Aorta (tissue), 5 donors: ENCODE measurements at regions not wholly inside any gene's neighbourhood (a gene's known extent, or its start where the extent isn't known, plus 50 kb on each side); places are given as distances from the start of the nearest gene placed in this dataset.

Experiments
- ATAC-seq: fragments of 200-7000 bp; cut with Tn5 transposase; one replicate; pipeline ENCODE4 v1.9.1; 2022; ENCODE audit warnings: moderate library complexity; ENCODE audit not compliant: low FRiP score
- DNase-seq, 2 donors: peaks; one replicate each; pipeline ENCODE4 v3.0.0-alpha.2; 2020
- H3K27ac ChIP-seq, 2 donors: one replicate each; pipeline ENCODE4 v1.5.1; 2013; ENCODE audit warnings: low read length in 2 of 2, mild to moderate bottlenecking in 2 of 2, moderate library complexity in 2 of 2, control low read depth in 1 of 2, inconsistent platforms in 1 of 2, low read depth in 1 of 2
- H3K27me3 ChIP-seq, 2 donors: one replicate each; pipeline ENCODE4 v1.6.1; 2013; ENCODE audit warnings: control low read depth in 1 of 2, low read length in 1 of 2, mild to moderate bottlenecking in 1 of 2, moderate library complexity in 1 of 2; ENCODE audit not compliant: insufficient read depth in 2 of 2, control insufficient read depth in 1 of 2
- H3K36me3 ChIP-seq, 2 donors: one replicate each; pipeline ENCODE4 v1.6.1; 2013; ENCODE audit warnings: control low read depth in 1 of 2, low read length in 1 of 2, mild to moderate bottlenecking in 1 of 2; ENCODE audit not compliant: insufficient read depth in 2 of 2, control insufficient read depth in 1 of 2
- H3K4me1 ChIP-seq, 2 donors: one replicate each; pipeline ENCODE4 v1.6.1; 2013; ENCODE audit warnings: low read length in 2 of 2, control low read depth in 1 of 2, mild to moderate bottlenecking in 1 of 2, moderate library complexity in 1 of 2; ENCODE audit not compliant: insufficient read depth in 2 of 2, control insufficient read depth in 1 of 2
- H3K4me3 ChIP-seq, 2 donors: one replicate each; pipeline ENCODE4 v1.5.1; 2013; ENCODE audit warnings: low read length in 2 of 2, control low read depth in 1 of 2, mild to moderate bottlenecking in 1 of 2
- H3K9me3 ChIP-seq: one replicate; pipeline ENCODE4 v1.6.1; 2013; ENCODE audit warnings: mild to moderate bottlenecking, low read length; ENCODE audit not compliant: control insufficient read depth
- WGBS, 2 donors: extraction: QIAGEN DNeasy Blood & Tissue Kit; methylation state at CpG; one replicate each; pipeline ENCODE4 v1.1.7; 2013; 5-methylcytosine and 5-hydroxymethylcytosine counted together
- intact Hi-C, 2 donors: fragments of 100-400 bp; cut with DNase I; formaldehyde crosslinking; loops; one replicate each; pipeline versions ENCODE4 v1.14.2 to v1.15.0; 2022
- donor health status: healthy with polysubstance abuse.
- donor health status: Bipolar disorder and iron deficiency.
- donor health status: DM: no; HTN: no; CAD: no.
- donor health status: DM: no; HTN: no; CAD: no.
- donor health status: DM: yes; HTN: yes; CAD: no.

DNA sequence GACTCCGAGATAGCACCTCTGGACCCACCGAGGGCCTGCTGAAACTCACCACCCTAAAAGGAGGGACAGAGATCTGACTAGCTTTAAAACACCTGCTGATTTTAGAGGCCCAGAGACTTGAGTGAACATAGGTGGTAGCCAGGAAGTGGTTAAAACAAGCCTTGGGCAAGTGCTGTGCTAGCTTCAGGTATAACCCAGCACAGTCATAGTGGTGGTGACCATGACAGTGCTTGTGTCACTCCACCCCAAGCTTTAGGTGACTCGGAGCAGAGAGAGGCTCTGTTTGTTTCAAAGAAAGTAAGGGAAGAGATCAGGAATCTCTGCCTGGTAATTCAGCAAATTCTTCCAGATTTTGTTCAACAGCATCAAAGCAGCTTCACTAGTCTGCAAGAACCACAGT lies 641.1 kb upstream of the BCHE start:
- no peaks in the 10 kb centered on the region for H3K27me3 ChIP-seq
- DNase-seq: no peak

DNA sequence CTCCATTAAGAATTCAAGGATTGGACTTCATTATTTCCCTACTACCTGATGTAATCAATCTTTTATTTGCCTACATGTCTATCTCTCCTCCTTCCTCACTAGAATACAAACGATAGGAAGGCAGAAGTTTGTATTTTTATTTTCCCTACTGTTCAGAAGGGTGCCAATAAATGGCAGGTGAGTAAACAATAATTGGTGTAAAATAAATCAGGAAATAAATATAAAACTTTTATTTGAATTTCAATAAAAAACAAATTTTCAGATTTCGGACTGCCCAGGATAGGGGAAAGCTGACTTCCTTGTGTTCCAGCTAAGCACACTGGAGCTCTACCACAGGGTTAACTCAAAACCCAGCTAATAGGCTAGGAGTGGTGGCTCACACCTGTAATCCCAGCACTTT lies 636.3 kb upstream of the BCHE start:
- intact Hi-C loops: no loop called here
- 71 to 81% methylated on average over 2 of the region's 2 CpGs for WGBS, 2 donors
- no peak for ATAC-seq

More for the DNA sequence above, 641.1 kb upstream of the BCHE start:
- Histone ChIP-seq H3K36me3 (no peaks in the 10 kb centered on the region), H3K27ac (no peak overlapping the region), H3K4me3 (no peak overlapping the region), H3K4me1 (no peaks in the 10 kb centered on the region), H3K9me3 (no peaks in the 10 kb centered on the region)
- 78 to 92% methylated on average over 3 of the region's 3 CpGs for WGBS, 2 donors
- no peak for ATAC-seq
- intact Hi-C loops: no loop called here

DNA sequence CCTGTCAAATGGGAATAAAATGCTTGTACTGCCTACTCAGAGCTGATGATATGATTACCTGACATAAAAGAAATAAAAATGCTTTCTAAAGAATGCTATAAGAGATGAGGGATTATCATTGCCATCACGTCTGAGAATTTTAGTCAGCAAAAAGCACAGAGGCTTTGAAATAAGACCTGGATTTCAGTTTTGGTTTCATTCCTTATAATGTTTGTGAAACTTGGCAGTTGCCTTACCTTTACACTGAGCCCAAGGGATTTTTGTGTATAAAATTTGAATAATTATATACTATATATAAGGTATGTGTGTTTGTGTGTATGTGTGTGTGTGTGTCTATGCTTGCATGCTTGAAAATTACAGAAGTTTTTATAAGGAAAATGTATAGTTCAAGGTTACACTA lies 634.8 kb upstream of the BCHE start:
- WGBS, 2 donors: 19 to 39% methylated on average over 1 of the region's 1 CpG
- Histone ChIP-seq H3K9me3 (no peaks in the 10 kb centered on the region), H3K27me3 (no peaks in the 10 kb centered on the region), H3K36me3 (no peaks in the 10 kb centered on the region), H3K4me3 (no peak overlapping the region), H3K27ac (no peak overlapping the region), H3K4me1 (no peaks in the 10 kb centered on the region)
- DNase-seq (no peak), ATAC-seq (no peak)
- intact Hi-C loops: no loop called here

More for the DNA sequence above, 636.3 kb upstream of the BCHE start:
- no peaks in the 10 kb centered on the region for H3K36me3 ChIP-seq
- H3K27ac ChIP-seq: no peak overlapping the region
- H3K4me3 ChIP-seq: no peak overlapping the region
- no peak for DNase-seq
- no peaks in the 10 kb centered on the region for H3K27me3 ChIP-seq
- H3K9me3 ChIP-seq: no peaks in the 10 kb centered on the region
- no peaks in the 10 kb centered on the region for H3K4me1 ChIP-seq

DNA sequence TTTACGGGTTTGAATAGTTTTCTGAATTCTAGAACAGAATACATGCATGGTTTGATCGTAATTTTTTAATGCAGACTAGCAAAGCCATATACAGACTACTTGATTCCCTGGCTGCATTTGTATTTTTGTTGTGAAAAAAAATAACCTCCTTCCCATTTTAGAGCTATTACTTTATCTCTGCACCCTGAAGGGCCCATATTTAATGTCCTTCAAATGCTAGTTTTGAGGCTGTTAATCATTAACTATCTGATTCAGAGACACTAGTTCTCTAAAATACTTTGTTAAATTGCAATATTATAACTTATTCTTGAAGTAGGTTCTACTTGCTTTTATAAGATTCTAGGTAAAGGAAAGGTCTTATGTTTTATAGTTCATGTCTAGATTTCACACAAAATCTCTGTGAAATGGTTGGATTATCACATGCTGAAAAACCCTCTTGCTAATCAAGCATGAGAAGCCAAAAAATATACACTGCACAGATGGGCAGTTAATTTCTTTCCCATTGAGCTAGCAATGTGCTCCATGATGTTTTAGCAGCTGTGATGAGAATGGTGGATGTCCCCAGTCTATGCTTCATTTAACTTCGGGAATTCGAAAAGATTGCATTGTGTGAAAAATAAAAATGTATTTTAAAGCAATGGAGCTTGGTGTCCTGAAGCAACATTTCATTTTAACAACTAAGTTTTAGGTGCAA lies 634.0 kb upstream of the BCHE start:
- 60 to 83% methylated on average over 4 of the region's 4 CpGs for WGBS, 2 donors
- H3K27me3 ChIP-seq: no peaks in the 10 kb centered on the region
- H3K36me3 ChIP-seq: no peaks in the 10 kb centered on the region
- H3K4me1 ChIP-seq: no peaks in the 10 kb centered on the region
- no peak for DNase-seq
- H3K4me3 ChIP-seq: no peak overlapping the region
- no peaks in the 10 kb centered on the region for H3K9me3 ChIP-seq
- intact Hi-C loops: no loop called here
- H3K27ac ChIP-seq: no peak overlapping the region
- no peak for ATAC-seq

DNA sequence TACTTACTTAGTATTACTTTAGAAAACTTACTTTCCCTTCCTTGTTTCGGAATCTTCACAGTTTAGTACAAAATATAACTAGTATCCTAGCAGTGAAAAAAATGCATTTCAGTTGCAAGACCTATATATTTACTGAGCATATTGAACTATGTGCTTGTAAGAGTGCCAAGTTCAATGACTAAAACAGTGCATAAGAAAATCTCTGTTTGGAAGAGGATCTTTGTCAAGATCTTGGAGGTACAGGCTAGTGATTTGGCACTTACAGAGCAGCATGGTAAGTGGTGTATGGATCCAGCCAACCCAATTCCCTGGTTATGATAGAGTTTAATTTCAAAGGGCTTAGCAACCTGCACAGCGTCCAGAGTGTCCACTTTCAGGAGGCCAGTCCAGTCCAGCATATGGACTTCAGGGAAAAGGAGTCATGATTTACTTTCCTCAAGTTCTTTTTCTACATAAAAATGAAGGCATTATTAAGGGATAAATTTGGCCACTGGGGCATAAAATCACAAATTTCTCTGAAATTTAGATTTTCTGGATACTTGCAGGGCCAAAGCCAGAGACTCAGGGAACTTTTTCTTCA lies 625.8 kb upstream of the BCHE start:
- Histone ChIP-seq H3K27ac (no peak overlapping the region), H3K36me3 (no peaks in the 10 kb centered on the region), H3K4me1 (no peaks in the 10 kb centered on the region), H3K27me3 (no peaks in the 10 kb centered on the region), H3K9me3 (no peaks in the 10 kb centered on the region), H3K4me3 (no peak overlapping the region)
- intact Hi-C loops: no loop called here
- 80 to 81% methylated on average over 2 of the region's 2 CpGs for WGBS, 2 donors
- no peak for ATAC-seq
- no peak for DNase-seq

DNA sequence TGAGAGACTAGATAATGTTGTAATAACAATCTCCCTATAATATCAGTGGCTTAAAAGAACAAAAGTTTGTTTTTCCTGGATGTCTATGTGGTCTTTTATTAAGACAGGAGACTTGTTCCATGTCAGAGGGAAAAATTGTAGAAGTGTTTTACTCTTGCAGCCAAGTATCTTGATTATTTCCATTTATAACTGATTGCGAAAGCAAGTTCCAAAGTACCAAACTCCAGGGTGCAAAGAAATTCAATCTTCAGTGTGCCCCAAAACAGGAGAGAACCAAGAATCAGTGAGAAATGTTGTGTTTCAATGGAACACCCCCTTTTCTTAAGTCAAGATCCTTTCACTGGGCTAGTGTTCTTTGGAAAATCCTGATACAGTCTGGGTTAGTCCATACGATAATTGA lies 624.4 kb upstream of the BCHE start:
- H3K9me3 ChIP-seq: no peaks in the 10 kb centered on the region
- H3K27ac ChIP-seq: no peak overlapping the region
- 64 to 72% methylated on average over 2 of the region's 2 CpGs for WGBS, 2 donors
- DNase-seq (no peak), ATAC-seq (no peak)
- H3K4me1 ChIP-seq: no peaks in the 10 kb centered on the region
- H3K27me3 ChIP-seq: no peaks in the 10 kb centered on the region
- no peak overlapping the region for H3K4me3 ChIP-seq
- no peaks in the 10 kb centered on the region for H3K36me3 ChIP-seq
- intact Hi-C loops: no loop called here

DNA sequence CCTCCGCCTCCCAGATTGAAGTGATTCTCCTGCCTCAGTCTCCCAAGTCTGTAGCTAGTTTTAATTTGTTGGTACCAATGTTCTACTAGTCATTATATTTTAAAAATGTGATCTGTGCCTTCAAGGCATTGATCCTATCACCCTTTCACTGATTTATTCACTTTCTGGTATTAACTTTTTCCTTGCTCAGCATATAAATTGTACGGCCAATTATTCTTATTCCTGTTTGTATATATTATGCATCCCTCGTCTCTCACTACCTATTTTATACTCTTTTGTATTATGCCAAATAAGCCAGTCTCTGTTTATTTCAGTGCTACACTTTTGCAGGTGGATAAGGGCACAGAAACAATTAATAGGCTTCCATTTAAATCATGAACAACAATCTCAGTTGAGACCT lies 620.2 kb upstream of the BCHE start:
- Histone ChIP-seq H3K9me3 (no peaks in the 10 kb centered on the region), H3K36me3 (no peaks in the 10 kb centered on the region), H3K4me1 (no peaks in the 10 kb centered on the region), H3K27me3 (no peaks in the 10 kb centered on the region), H3K27ac (no peak overlapping the region), H3K4me3 (no peak overlapping the region)
- WGBS, 2 donors: 85 to 89% methylated on average over 3 of the region's 3 CpGs
- DNase-seq: no peak
- no peak for ATAC-seq
- intact Hi-C loops: no loop called here

DNA sequence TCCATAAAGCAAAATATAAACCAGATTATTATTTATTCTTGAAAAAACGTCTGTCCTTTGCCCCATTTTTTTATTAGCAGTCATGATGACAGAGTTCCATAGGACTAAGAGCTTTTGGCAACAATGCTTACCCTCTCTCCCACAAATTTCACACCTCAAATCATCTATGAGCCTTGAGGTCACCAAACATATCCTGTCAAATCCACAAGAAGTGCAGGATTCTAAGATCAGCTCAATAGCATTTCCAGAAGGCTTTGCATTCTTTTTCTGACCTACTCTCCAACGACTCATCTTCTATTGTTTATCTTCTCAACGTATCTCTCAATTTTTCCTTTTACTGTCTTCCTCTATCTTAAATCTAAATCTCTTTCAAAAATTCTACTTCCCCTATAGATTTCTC lies 619.1 kb upstream of the BCHE start:
- no peaks in the 10 kb centered on the region for H3K4me1 ChIP-seq
- H3K36me3 ChIP-seq: no peaks in the 10 kb centered on the region
- intact Hi-C loops: no loop called here
- DNase-seq: no peak
- no peaks in the 10 kb centered on the region for H3K27me3 ChIP-seq
- H3K9me3 ChIP-seq: no peaks in the 10 kb centered on the region
- H3K27ac ChIP-seq: no peak overlapping the region
- WGBS, 2 donors: 69 to 76% methylated on average over 3 of the region's 3 CpGs
- H3K4me3 ChIP-seq: no peak overlapping the region
- no peak for ATAC-seq

DNA sequence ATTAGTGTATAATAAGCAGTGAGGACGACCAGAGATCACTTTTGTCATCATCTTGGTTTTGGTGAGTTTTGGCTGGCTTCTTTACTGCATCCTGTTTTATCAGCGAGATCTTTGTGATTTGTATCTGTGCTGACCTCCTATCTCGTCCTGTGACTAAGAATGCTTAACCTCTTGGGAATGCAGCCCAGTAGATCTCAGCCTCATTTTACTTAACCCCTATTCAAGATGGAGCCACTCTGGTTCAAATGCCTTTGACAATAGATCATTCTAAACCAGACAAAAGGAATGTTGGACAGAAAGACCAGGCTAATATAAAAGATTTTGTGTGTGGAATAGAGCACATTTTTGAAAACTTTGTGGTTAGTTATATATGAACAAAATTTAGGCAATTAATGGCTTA lies 618.5 kb upstream of the BCHE start:
- no peak overlapping the region for H3K4me3 ChIP-seq
- H3K4me1 ChIP-seq: no peaks in the 10 kb centered on the region
- H3K27me3 ChIP-seq: no peaks in the 10 kb centered on the region
- ATAC-seq: no peak
- H3K36me3 ChIP-seq: no peaks in the 10 kb centered on the region
- WGBS, 2 donors: 53 to 56% methylated on average over 3 of the region's 3 CpGs
- no peaks in the 10 kb centered on the region for H3K9me3 ChIP-seq
- no peak overlapping the region for H3K27ac ChIP-seq
- DNase-seq: no peak
- intact Hi-C loops: no loop called here
